ENCODE measurements at regions not wholly inside any gene's neighbourhood (a gene's known extent, or its start where the extent isn't known, plus 50 kb on each side); places are given as distances from the start of the nearest gene placed in this dataset.

DNA sequence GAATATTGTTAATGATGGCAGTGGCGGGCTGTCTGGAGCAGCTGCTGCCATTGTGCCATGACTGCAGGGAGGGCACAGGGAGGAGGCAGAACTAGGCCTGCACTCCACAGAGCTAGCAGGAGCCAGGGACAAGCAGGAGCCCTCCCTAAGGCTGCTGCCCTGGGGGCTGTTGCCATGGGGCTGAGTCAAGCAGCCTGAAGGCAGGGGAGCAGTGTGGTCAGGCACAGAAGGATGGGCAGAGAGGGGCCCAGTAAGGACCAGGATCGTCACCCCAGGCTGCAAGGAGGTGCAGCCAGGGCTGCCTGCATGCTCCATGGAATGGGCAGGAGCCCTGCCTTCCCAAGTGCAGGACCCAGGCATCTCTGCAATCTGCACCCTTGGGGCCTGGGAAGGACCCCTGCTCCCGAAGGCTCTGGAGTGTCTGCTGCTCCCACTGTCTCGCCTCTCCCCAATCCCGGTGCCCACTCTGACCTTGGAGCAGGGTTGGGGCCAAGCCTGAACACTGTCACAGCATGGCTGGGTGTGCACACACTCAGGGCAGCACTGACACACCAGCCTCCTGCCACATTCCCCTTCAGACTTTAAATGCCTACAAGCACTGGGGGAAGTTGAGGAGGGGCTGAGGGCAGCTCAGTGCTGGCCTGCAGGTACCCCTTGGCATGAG, 98.3 kb upstream of the GALNTL6 start:
- no peak for TF ChIP-seq POLR2A (IDR thresholded peaks at IDR 0.05; ENCODE audit: low read depth, low read length)
- no peak for TF ChIP-seq POLR2AphosphoS5 (IDR thresholded peaks at IDR 0.05; ENCODE audit: low read depth, low read length)
- TF ChIP-seq SPI1 (IDR thresholded peaks at IDR 0.05; ENCODE audit: low read depth, low read length), result no peak
- TF ChIP-seq TAF1 (IDR thresholded peaks at IDR 0.05; ENCODE audit: low read depth, low read length), result no peak
- no peak for TF ChIP-seq PAX5 (IDR thresholded peaks at IDR 0.05; ENCODE audit: insufficient read depth, low read length, severe bottlenecking)
- no peak for TF ChIP-seq POU2F2 (IDR thresholded peaks at IDR 0.05; ENCODE audit: low read depth, low read length)

Measured in GM12891 (cell line).